ENCODE measurements at regions not wholly inside any gene's neighbourhood (a gene's known extent, or its start where the extent isn't known, plus 50 kb on each side); places are given as distances from the start of the nearest gene placed in this dataset.

- no peak for TF ChIP-seq POLR2A (IDR thresholded peaks at IDR 0.05; ENCODE audit: low read depth, low read length)
- no peak for TF ChIP-seq POLR2AphosphoS5 (IDR thresholded peaks at IDR 0.05; ENCODE audit: low read depth, low read length)
Measured at GRCh38 chr9:102855641-102856040, 139.5 kb upstream of the CYLC2 start.

Data from GM12891 (cell line).